NAMALWA (cell line): ENCODE measurements at regions not wholly inside any gene's neighbourhood (a gene's known extent, or its start where the extent isn't known, plus 50 kb on each side); places are given as distances from the start of the nearest gene placed in this dataset.

Experiments
- DNase-seq: peaks from one replicate; pipeline ENCODE4 v3.0.0-alpha.2; 2015; ENCODE audit warnings: low spot score

- DNase-seq = no peak
Observed at GRCh38 chr2:5842326-5842725, 150.1 kb downstream of the SOX11 start.

GRCh38 chr2:5845798-5846330, 153.7 kb downstream of the SOX11 start:
- DNase-seq = no peak

GRCh38 chr2:5846881-5847280, 154.7 kb downstream of the SOX11 start:
- DNase-seq = no peak

- DNase-seq = no peak
Observed at GRCh38 chr2:5849562-5849961, 157.4 kb downstream of the SOX11 start.

- no peak for DNase-seq
Observed at GRCh38 chr2:5851410-5851809, 159.2 kb downstream of the SOX11 start.

- no peak for DNase-seq
Observed at GRCh38 chr2:5854797-5855196, 162.6 kb downstream of the SOX11 start.

- DNase-seq = no peak
Observed at GRCh38 chr2:5867056-5867455, 174.9 kb downstream of the SOX11 start.

GRCh38 chr2:5868931-5869330, 176.7 kb downstream of the SOX11 start:
- DNase-seq = no peak

- no peak for DNase-seq
Observed at GRCh38 chr2:5869936-5870335, 177.8 kb downstream of the SOX11 start.

GRCh38 chr2:5877360-5877759, 185.2 kb downstream of the SOX11 start:
- DNase-seq = no peak

GRCh38 chr2:5885451-5886173, 193.4 kb downstream of the SOX11 start:
- DNase-seq = no peak

- no peak for DNase-seq
Observed at GRCh38 chr2:5886462-5886861, 194.3 kb downstream of the SOX11 start.

- no peak for DNase-seq
Observed at GRCh38 chr2:5888126-5888525, 195.9 kb downstream of the SOX11 start.

GRCh38 chr2:5889519-5889918, 197.3 kb downstream of the SOX11 start:
- DNase-seq = no peak

- DNase-seq = no peak
Observed at GRCh38 chr2:5894355-5894754, 202.2 kb downstream of the SOX11 start.

- DNase-seq = no peak
Observed at GRCh38 chr2:5895284-5895683, 203.1 kb downstream of the SOX11 start.

GRCh38 chr2:5897249-5897648, 205.1 kb downstream of the SOX11 start:
- DNase-seq = no peak

- DNase-seq = no peak
Observed at GRCh38 chr2:5898667-5899066, 206.5 kb downstream of the SOX11 start.

- no peak for DNase-seq
Observed at GRCh38 chr2:5905661-5906060, 213.5 kb downstream of the SOX11 start.

- DNase-seq = no peak
Observed at GRCh38 chr2:5908071-5908470, 215.9 kb downstream of the SOX11 start.

- no peak for DNase-seq
Observed at GRCh38 chr2:5911718-5912117, 219.5 kb downstream of the SOX11 start.

- DNase-seq = no peak
Observed at GRCh38 chr2:5913711-5914395, 221.7 kb downstream of the SOX11 start.

- no peak for DNase-seq
Observed at GRCh38 chr2:5914811-5915611, 222.8 kb downstream of the SOX11 start.
